HG03097 (cell line): ENCODE measurements at regions not wholly inside any gene's neighbourhood (a gene's known extent, or its start where the extent isn't known, plus 50 kb on each side); places are given as distances from the start of the nearest gene placed in this dataset.

ENCODE experiments used
- ATAC-seq: cut with Tn5 transposase; IDR thresholded peaks from one replicate; pipeline ENCODE4 v1.9.1; 2021; ENCODE audit not compliant: unreplicated experiment, low FRiP score

DNA sequence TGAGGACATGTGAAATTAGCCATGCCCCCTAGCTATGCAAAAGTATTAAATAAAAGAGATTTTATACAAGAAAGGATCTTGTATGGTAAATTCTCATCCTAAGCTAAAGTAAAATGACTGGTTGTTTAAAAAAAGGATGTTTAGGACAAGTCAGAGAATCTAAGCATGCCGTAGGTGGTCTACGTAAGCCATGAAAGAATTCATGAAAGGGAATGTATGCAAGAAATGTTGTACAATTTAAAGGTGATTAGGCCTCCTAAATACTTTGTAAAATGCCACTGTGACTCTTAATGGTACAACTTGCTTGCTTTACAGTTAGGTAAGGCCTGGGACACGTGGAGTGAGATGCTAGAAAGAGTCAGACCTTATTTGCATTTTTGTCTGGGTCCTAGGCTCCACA lies 209.0 kb downstream of the EFHB start:
- no peak for ATAC-seq

DNA sequence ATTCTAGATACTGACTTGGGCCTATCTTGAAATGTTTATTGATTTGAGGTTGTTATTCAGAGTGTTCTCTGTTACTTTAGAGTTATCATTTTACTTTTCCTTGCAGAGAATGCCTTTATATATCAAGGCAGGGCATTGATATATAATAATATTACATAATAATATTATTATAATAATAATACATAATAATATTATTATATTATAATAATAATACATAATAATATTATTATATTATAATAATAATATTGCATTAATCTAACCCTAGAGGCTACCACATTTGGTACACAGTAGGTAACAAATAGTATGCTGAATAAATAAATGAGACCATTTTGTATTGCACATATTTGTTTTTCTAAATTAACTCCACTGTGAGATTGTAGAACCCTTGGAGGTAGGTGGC lies 216.3 kb downstream of the EFHB start:
- no peak for ATAC-seq

DNA sequence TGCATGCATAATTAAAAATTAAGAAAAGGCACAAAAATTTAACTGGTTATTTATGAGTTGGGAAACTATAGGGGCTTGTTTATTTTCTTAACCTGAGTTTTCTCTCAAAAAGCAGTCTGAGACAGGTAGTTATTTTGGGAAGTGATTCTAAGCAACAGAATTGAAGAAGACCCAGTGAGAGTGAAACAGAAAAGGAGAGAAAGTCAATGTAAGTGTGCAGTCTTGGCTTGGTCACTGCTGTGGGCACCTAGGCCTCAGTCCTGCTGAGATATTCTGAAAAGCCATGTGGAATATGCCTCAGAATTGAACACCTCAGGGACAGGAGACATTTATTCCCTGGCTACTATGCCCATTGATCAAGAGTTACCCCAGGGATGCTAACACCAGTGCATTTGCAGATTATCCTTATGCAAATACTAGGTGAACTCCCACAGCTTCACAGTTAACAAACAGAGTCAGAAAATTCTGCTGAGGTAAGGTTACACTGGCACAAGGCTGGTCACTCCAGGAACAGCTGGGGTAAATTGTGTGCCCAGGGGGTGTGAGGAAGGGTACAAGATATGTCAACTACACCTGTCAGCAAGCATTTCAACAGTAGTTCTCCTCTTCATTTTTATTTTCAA lies 222.7 kb downstream of the EFHB start:
- no peak for ATAC-seq

DNA sequence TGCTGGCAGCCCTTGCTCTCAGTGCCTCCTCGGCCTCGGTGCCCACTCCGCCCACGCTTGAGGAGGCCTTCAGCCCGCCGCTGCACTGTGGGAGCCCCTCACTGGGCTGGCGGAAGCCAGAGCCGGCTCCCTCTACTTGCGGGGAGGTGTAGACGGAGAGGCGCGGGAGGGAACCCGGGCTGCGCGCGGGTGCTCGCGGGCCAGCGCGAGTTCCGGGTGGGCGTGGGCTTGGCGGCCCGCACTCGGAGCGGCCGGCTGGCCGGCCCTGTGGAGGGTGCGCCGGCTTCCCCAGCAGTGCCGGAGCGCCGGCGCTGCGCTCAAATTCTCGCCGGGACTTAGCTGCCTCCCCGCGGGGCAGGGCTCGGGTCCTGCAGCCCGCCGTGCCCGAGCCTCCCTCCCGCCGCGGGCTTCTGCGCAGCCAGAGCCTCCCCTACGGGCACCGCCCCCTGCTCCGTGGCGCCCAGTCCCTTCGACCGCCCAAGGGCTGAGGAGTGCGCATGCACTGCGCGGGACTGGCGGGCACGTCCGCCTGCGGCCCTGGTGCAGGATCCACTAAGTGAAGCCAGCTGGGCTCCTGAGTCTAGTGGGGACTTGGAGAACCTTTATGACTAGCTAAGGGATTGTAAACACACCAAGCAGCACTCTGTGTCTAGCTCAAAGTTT lies 231.5 kb downstream of the EFHB start:
- ATAC-seq, result no peak

DNA sequence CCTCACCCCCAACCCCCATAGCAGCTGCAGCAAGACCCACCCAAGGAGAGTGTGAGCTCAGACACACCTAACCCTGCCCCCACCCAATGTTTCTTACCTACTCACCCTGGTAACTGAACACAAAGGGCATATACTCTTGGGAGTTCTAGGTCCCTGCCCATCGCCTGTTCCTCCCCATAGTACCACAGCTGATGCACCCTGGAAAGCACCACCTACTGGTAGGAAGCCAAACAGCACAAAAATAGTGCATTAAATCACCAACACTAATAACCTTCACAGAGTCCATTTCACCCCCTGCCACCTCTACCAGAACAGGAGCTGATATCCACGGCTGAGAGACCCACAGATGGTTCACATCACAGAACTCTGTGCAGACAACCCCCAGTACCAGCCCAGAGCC lies 245.2 kb downstream of the EFHB start:
- ATAC-seq, result no peak

DNA sequence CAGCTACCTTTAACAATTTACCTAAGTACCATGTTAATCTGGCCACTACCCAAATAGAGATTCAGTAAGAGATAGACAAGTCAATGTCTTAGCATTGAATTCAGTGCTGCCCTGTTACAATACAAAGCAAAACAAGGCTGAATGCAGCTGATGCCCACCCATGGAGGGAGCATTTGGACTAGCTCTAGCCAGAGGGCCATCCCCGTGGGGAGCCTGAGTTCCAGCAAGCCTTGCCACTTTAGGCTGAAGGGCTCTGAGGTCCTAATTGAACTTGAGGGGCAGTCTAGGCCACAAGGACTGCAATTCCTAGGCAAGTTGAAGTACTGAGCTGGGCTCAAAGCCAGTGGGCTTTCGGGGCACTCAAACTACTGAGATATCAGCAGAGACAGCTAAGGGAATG lies 265.9 kb downstream of the EFHB start:
- ATAC-seq, result no peak

DNA sequence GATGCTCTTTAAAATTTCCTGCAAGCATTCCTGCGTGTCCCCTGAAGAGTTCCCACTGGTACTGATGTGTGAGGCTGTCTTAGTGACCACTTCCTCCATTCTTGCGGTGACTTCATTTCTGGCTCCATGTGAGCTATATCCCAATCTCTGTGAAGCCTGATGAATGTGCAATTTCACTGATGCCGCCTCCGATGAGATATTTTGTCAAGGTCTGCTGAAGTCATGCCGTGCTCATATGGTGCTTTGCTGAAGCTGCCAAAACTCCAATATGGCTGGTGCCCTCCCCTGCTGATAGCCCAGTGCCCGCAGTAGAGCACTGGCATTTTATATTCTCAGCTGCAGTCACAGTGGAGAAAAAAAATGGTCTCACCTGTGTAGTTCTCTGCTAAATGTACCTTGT lies 271.5 kb downstream of the EFHB start:
- no peak for ATAC-seq

DNA sequence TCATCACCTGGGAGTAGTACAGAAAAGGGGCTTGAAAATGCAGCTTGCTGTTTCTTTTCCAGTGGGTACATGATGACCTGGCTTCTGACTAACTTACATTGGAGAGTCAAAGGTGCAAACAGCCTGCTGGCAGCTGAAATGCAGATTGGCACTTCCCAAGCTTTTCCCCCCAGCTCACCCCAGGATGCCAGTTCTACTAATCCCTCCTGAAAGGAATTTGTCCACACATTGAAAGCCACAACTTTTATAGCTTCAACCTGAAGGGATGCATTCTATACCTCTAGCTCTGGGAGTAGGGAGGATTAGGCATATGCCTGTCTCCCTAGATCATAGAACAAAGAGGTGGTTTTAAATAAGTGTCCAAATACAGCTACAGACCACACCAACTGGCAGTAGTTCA lies 281.7 kb downstream of the EFHB start:
- no peak for ATAC-seq

DNA sequence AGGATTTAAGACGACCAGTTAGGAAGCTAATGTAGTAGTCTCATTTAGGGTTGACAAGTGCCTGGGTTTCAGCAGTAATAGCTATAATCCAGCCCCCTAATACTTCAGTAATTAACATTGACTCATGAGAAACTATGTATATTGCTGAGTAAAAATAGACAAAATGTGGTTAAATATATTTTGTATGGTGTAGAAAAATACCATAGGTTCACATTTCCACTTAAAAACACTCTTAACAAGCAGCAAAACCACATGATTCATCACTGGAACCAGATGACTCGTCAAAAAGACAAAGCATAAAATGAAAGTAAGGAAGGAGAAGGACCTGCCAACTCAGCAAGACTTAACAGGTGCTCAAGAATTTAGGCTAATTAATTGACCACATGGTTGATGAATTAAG lies 288.9 kb downstream of the EFHB start:
- ATAC-seq, result peak; percentile 58

DNA sequence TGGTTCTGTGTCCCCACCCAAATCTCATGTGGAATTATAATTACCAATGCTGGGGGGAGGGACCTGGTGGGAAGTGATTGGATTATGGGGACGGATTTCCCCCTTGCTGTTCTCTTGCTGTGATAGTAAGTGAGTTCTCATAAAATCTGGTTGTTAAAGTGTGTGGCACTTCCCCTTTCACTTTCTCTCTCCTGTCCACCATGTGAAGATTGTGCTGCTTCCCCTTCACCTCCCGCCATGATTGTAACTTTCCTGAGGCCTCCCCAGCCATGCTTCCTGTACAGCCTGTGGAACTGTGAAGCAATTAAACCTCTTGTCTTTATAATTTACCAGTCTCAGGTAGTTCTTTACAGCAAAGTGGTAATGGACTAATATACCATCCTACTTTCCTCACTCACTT lies 289.6 kb downstream of the EFHB start:
- no peak for ATAC-seq

DNA sequence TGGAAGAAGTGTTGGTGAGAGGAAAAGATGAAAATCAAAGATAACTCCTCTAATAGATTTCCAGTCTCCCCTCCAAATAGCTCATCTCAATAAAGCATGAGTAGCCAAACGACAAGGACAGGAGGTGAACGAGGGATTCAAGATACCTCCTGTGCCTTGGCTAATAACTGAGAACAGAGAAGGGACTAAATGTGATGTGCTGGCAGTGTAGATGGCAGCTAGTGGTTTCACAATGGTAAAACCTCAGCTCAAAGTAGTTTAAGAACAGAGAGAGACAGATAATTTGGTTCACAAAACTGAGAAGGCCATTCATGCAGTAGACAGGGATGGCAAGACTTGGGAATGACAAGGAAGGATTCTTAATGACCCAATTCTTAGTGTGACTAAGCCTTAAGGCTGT lies 292.6 kb downstream of the EFHB start:
- ATAC-seq, result no peak

DNA sequence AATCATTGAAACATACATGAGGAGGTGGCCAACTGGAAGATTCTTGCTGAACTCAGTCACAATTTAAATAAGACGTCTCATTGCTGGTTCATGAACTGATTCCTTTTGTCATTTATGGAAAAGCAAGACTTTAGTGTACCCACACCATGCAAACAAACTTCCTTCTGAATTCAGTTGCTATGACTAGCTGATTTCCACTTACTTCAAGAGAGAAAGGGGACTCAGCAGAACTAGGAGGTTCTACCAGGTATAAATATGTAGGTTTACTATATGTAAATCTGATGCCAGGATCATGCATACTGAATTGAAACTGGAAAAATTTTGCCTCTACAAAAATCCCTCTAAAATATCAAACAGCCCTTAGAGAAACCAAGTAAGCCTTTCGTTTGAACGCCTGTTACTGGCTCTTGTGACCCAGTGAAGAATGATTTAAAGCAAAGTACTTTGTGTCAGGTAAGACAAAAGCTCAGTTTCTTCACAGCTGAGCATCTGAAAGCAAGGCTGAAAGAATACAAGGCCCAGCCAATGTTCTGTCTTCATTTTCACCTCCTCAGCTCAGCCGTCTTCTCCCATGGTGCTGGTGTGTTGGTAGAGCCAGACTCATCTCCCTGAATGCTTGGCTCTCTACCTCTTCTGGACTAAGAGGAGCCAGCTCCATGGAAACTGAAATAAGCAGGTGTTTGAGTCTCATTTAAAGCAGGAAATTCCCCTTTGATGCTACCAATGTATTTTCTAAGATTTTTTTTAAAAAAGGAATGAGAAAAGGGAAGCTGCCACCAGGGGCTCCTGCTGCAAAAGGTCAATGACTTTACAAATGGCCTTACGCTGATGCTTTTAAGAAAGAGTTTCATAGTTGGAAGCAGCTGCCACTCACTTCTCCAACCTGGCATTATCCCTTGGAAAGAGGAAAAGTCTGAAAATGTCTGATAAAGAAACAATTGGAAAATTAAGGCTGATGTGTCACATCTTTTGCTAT lies 301.6 kb downstream of the EFHB start:
- ATAC-seq, result no peak

DNA sequence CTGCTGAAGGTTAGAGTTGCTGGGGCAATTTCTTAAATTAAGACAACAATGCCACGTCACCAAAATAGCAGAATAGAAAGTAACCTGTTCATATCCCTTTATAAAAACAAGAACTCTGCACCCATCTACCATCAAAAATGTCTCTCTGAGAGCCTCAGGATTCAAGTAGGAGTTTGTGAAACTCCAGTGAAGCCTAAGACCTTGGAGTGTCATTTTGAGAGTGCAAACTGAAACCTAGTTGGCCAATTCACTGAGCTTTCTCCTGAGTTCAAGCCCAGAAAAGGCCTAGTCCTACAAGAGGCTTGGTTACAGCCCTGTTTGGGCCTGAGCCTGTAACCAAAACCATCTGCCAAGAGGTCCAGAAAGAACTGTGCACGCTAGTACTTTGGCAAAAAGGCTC lies 335.1 kb downstream of the EFHB start:
- peak; percentile 48 for ATAC-seq

DNA sequence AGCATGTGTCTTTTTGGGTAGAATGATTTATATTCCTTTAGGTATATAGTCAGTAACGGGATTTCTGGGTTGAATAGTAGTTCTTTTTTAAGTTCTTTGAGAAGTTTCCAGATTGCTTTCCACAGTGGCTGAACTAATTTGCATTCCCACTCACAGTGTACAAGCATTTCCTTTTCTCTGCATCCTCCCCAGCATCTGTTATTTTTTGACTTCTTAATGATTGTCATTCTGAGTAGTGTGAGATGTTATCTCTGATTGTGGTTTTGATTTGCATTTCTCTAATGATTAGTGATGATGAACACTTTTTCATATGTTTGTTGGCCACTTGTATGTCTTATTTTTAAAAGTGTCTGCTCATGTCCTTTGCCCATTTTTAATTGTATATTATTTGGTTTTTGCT lies 337.6 kb downstream of the EFHB start:
- ATAC-seq, result peak; percentile 89

DNA sequence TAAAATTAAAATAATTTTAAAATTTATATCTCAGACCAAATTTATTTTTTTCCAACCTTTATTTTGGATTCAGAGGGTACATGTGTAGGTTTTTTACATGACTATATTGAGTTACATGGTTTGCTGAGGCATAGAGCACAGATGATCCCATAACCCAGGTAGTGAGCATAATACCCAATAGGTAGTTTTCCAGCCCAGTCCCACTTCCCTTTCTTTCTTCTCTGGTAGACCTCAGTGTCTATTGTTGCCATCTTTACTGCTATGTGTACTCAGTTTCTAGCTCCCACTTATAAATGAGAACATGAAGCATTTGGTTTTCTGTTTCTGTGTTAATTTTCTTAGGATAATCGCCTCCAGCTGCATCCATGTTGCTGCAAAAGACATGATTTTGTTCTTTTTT lies 338.1 kb downstream of the EFHB start:
- ATAC-seq, result no peak
